SK-N-SH (cell line): ENCODE measurements at regions not wholly inside any gene's neighbourhood (a gene's known extent, or its start where the extent isn't known, plus 50 kb on each side); places are given as distances from the start of the nearest gene placed in this dataset.
A peak's percentile ranks its signal among the peaks of the same experiment; 100 is the strongest.
"Not testable (repeated sequence)": the region's sequence is repeated elsewhere in the genome, so short reads cannot be mapped to it uniquely, and the experiment has no call there.

Experiments
- CTCF ChIA-PET: fragments of 300-600, 350-600 bp; formaldehyde crosslinking; extraction: SDS; loops from one replicate; lab custom pipeline; 2021; lab: Yijun Ruan, JAX
- POLR2A ChIA-PET: fragments of 350-600 bp; sonication (Branson Sonifier 250); formaldehyde crosslinking; extraction: SDS; loops from one replicate; lab custom pipeline; 2020; ENCODE audit warnings: antibody characterized with exemption, inconsistent platforms; lab: Yijun Ruan, JAX
- DNase-seq: peaks from one replicate; pipeline ENCODE4 v3.0.0; 2012
- H2AFZ ChIP-seq: fragments of 200-600 bp; sonication (generic); 2 replicates; pipeline ENCODE4 v1.8.1; 2016; ENCODE audit warnings: antibody characterized with exemption, mild to moderate bottlenecking, low read depth
- H3F3A ChIP-seq: fragments of 200-600 bp; sonication (generic); replicated peaks from 2 replicates; pipeline ENCODE3; 2016; ENCODE audit warnings: antibody characterized with exemption, mild to moderate bottlenecking; ENCODE audit not compliant: insufficient read depth
- H3K27ac ChIP-seq, 2 experiments: fragments of 200-500 bp in 1 of 2; fragments of 200-600 bp in 1 of 2; sonication (Bioruptor generic) in 1 of 2; sonication (generic), shearing (Covaris generic) in 1 of 2; 2 replicates each; pipeline versions ENCODE4 v1.5.1 to v1.6.1; 2014 to 2016; ENCODE audit warnings: low read depth in 2 of 2, inconsistent platforms in 1 of 2, low read length in 1 of 2, mild to moderate bottlenecking in 1 of 2, mixed read lengths in 1 of 2
- H3K27me3 ChIP-seq: fragments of 200-600 bp; sonication (generic), shearing (Covaris generic); 2 replicates; pipeline ENCODE4 v1.6.1; 2016; ENCODE audit warnings: mixed run types; ENCODE audit not compliant: insufficient read depth
- H3K36me3 ChIP-seq, 2 experiments: fragments of 200-500 bp in 1 of 2; fragments of 200-600 bp in 1 of 2; sonication (Bioruptor generic) in 1 of 2; sonication (generic) in 1 of 2; replicated peaks in 1 of 2; 2 replicates each; pipeline versions ENCODE3 to v1.5.1; 2014 to 2016; ENCODE audit warnings: low read length in 1 of 2, mild to moderate bottlenecking in 1 of 2; ENCODE audit not compliant: insufficient read depth in 2 of 2, control insufficient read depth in 1 of 2
- H3K4me1 ChIP-seq, 2 experiments: fragments of 200-500 bp in 1 of 2; fragments of 200-600 bp in 1 of 2; sonication (Bioruptor generic) in 1 of 2; sonication (generic), shearing (Covaris generic) in 1 of 2; 2 replicates each; pipeline versions ENCODE4 v1.5.1 to v1.6.1; 2014 to 2016; ENCODE audit warnings: low read depth in 1 of 2, low read length in 1 of 2, mixed run types in 1 of 2; ENCODE audit not compliant: insufficient read depth in 2 of 2, control insufficient read depth in 1 of 2
- H3K4me2 ChIP-seq: fragments of 200-600 bp; sonication (generic), shearing (Covaris generic); 2 replicates; pipeline ENCODE4 v1.6.1; 2017; ENCODE audit warnings: mixed run types
- H3K4me3 ChIP-seq, 2 experiments: fragments of 200-500 bp in 1 of 2; fragments of 200-600 bp in 1 of 2; sonication (Bioruptor generic) in 1 of 2; sonication (generic), shearing (Covaris generic) in 1 of 2; 2 replicates each; pipeline versions ENCODE4 v1.5.1 to v1.8.1; 2014 to 2016; ENCODE audit warnings: low read depth in 2 of 2, inconsistent platforms in 1 of 2, low read length in 1 of 2, mild to moderate bottlenecking in 1 of 2, mixed read lengths in 1 of 2, moderate library complexity in 1 of 2
- H3K79me2 ChIP-seq: fragments of 200-600 bp; sonication (generic); 2 replicates; pipeline ENCODE4 v1.8.1; 2017; ENCODE audit warnings: mild to moderate bottlenecking; ENCODE audit not compliant: insufficient read depth
- H3K9ac ChIP-seq: fragments of 200-600 bp; sonication (generic); 2 replicates; pipeline ENCODE4 v1.6.1; 2017; ENCODE audit warnings: mixed run types
- H3K9me2 ChIP-seq: fragments of 200-600 bp; sonication (generic); 2 replicates; pipeline ENCODE4 v1.6.1; 2017; ENCODE audit warnings: mixed run types
- H3K9me3 ChIP-seq: fragments of 200-600 bp; sonication (generic); 2 replicates; pipeline ENCODE4 v1.6.1; 2017; ENCODE audit warnings: mixed run types, mild to moderate bottlenecking, moderate library complexity
- H4K20me1 ChIP-seq: fragments of 200-600 bp; sonication (generic); 2 replicates; pipeline ENCODE4 v1.6.1; 2017; ENCODE audit warnings: mild to moderate bottlenecking, mixed run types; ENCODE audit not compliant: insufficient read depth
- CTCF ChIP-seq: fragments of 200-600 bp; sonication (generic); IDR thresholded peaks from 2 replicates; pipeline ENCODE4 v1.6.1; 2017; ENCODE audit warnings: antibody characterized with exemption, mild to moderate bottlenecking, moderate library complexity
- GATA2 ChIP-seq: sonication (generic); formaldehyde crosslinking; IDR thresholded peaks from 2 replicates; pipeline ENCODE4 v1.5.0; 2020; ENCODE audit warnings: mild to moderate bottlenecking, missing genetic modification reagents
- MAX ChIP-seq: IDR thresholded peaks from 2 replicates; pipeline ENCODE4 v1.4.0; 2012; ENCODE audit warnings: low read depth
- MEF2A ChIP-seq: IDR thresholded peaks from 2 replicates; pipeline ENCODE4 v1.4.0; 2012; ENCODE audit warnings: low read depth, borderline replicate concordance
- NFIC ChIP-seq: IDR thresholded peaks from 2 replicates; pipeline ENCODE4 v1.4.0; 2012; ENCODE audit warnings: borderline replicate concordance
- RCOR1 ChIP-seq: fragments of 150-350 bp; IDR thresholded peaks from 2 replicates; pipeline ENCODE4 v1.6.1; 2017; ENCODE audit warnings: antibody characterized with exemption, low read length
- TCF12 ChIP-seq: IDR thresholded peaks from 2 replicates; pipeline ENCODE4 v1.4.0; 2012
- YY1 ChIP-seq: IDR thresholded peaks from 2 replicates; pipeline ENCODE4 v1.4.0; 2012; ENCODE audit warnings: low read depth, mild to moderate bottlenecking
- WGBS: methylation state at CpG from one replicate; pipeline ENCODE4 v1.1.6; 2017; ENCODE audit warnings: low lambda C conversion rate; 5-methylcytosine and 5-hydroxymethylcytosine counted together
- TF ChIP-seq, protein P1 (sequence below): fragments of 150-350 bp; IDR thresholded peaks from 2 replicates; pipeline ENCODE4 v1.6.1; 2016; ENCODE audit warnings: mild to moderate bottlenecking, low read depth, low read length
- TF ChIP-seq, protein P2 (sequence below): IDR thresholded peaks from 2 replicates; pipeline ENCODE4 v1.6.1; 2012; ENCODE audit warnings: mild to moderate bottlenecking, low read depth, low read length, moderate library complexity

DNA sequence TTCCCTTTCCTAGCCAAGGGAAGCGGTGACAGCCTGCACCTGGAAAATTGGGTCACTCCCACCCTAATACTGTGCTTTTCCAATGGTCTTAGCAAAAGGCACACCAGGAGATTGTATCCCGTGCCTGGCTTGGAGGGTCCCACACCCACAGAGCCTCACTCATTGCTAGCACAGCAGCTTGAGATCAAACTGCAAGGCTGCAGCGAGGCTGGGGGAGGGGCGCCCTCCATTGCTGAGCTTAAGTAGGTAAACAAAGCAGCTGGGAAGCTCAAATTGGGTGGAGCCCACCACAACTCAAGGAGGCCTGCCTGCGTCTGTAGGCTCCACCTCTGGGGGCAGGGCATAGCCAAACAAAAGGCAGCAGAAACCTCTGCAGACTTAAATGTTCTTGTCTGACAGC is 504.1 kb upstream of the ADGRL3 start:
- H3F3A ChIP-seq, H3K27me3 ChIP-seq, H3K9ac ChIP-seq, H2AFZ ChIP-seq, H3K4me3 ChIP-seq, H3K27ac ChIP-seq, CTCF ChIA-PET, H3K4me1 ChIP-seq, DNase-seq, H3K9me2 ChIP-seq, H3K79me2 ChIP-seq, H3K36me3 ChIP-seq, POLR2A ChIA-PET, H3K4me2 ChIP-seq, H3K9me3 ChIP-seq, H4K20me1 ChIP-seq: not testable (repeated sequence)
- WGBS = 30% methylated on average over 5 of the region's 5 CpGs

- Histone ChIP-seq H4K20me1 (no peaks in the 10 kb centered on the region), H3K9me2 (no peaks in the 10 kb centered on the region), H2AFZ (no peak overlapping the region), H3K79me2 (no peaks in the 10 kb centered on the region), H3K4me1 (no peaks in the 10 kb centered on the region), H3K27ac (no peak overlapping the region), H3K4me2 (no peak overlapping the region), H3K27me3 (no peaks in the 10 kb centered on the region), H3K9ac (no peak overlapping the region), H3K4me3 (no peak overlapping the region), H3K36me3 (no peaks in the 10 kb centered on the region), H3F3A (no peaks in the 10 kb centered on the region), H3K9me3 (no peaks in the 10 kb centered on the region)
- CTCF ChIA-PET = no interaction called here
- POLR2A ChIA-PET = no interaction called here
- whole genome bisulfite sequencing = 29% methylated on average over 2 of the region's 2 CpGs
- TF ChIP-seq RCOR1 (no peak), TCF12 (no peak)
- DNase-seq = no peak
Observed at GRCh38 chr4:60709061-60709460, 491.1 kb upstream of the ADGRL3 start.

DNA sequence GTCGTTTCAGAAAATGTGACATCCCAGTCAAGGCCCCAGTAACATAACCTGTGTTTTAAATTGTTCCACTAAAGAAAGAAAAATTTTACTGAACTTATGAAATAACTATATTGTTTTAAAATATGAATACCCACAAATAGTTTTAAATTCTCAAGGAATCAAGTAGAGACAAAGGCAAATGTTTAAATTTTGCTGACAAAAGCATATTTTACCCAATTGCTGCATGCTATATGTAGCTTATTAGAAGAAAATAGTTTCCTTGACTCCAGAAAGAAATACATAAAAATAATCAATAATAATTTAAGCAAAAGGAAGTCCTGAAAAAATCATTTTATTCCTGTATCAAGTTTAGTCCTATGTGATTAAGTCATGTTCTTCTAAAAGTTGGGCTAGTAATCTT is 481.3 kb upstream of the ADGRL3 start:
- Histone ChIP-seq H3K36me3 (no peaks in the 10 kb centered on the region), H3K9me3 (no peaks in the 10 kb centered on the region), H3F3A (no peaks in the 10 kb centered on the region), H3K4me1 (peaks cover 0 to 6% of the 10 kb centered on the region in 2 experiments; a peak in 1 of 4 replicates), H3K4me3 (no peak overlapping the region), H3K27ac (no peak overlapping the region), H3K9ac (no peak overlapping the region), H3K4me2 (no peak overlapping the region), H4K20me1 (no peaks in the 10 kb centered on the region), H3K27me3 (no peaks in the 10 kb centered on the region), H2AFZ (0 out of 2 replicates have a peak overlapping the region, but pooled peaks have one; percentile 9), H3K9me2 (no peaks in the 10 kb centered on the region), H3K79me2 (no peaks in the 10 kb centered on the region)
- TF ChIP-seq GATA2 (CRISPR knock-in tag) (no peak), MEF2A (no peak), YY1 (no peak), CTCF (no peak), NFIC (no peak), MAX (no peak)
- TF ChIP-seq, protein P1, sequence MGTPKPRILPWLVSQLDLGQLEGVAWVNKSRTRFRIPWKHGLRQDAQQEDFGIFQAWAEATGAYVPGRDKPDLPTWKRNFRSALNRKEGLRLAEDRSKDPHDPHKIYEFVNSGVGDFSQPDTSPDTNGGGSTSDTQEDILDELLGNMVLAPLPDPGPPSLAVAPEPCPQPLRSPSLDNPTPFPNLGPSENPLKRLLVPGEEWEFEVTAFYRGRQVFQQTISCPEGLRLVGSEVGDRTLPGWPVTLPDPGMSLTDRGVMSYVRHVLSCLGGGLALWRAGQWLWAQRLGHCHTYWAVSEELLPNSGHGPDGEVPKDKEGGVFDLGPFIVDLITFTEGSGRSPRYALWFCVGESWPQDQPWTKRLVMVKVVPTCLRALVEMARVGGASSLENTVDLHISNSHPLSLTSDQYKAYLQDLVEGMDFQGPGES = no peak
- TF ChIP-seq, protein P2, sequence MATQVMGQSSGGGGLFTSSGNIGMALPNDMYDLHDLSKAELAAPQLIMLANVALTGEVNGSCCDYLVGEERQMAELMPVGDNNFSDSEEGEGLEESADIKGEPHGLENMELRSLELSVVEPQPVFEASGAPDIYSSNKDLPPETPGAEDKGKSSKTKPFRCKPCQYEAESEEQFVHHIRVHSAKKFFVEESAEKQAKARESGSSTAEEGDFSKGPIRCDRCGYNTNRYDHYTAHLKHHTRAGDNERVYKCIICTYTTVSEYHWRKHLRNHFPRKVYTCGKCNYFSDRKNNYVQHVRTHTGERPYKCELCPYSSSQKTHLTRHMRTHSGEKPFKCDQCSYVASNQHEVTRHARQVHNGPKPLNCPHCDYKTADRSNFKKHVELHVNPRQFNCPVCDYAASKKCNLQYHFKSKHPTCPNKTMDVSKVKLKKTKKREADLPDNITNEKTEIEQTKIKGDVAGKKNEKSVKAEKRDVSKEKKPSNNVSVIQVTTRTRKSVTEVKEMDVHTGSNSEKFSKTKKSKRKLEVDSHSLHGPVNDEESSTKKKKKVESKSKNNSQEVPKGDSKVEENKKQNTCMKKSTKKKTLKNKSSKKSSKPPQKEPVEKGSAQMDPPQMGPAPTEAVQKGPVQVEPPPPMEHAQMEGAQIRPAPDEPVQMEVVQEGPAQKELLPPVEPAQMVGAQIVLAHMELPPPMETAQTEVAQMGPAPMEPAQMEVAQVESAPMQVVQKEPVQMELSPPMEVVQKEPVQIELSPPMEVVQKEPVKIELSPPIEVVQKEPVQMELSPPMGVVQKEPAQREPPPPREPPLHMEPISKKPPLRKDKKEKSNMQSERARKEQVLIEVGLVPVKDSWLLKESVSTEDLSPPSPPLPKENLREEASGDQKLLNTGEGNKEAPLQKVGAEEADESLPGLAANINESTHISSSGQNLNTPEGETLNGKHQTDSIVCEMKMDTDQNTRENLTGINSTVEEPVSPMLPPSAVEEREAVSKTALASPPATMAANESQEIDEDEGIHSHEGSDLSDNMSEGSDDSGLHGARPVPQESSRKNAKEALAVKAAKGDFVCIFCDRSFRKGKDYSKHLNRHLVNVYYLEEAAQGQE = no peak
- CTCF ChIA-PET = no interaction called here
- POLR2A ChIA-PET = no interaction called here
- WGBS = 19% methylated on average over 1 of the region's 1 CpG
- no peak for DNase-seq
